Endothelial cell of umbilical vein (primary cell): ENCODE measurements at regions not wholly inside any gene's neighbourhood (a gene's known extent, or its start where the extent isn't known, plus 50 kb on each side); places are given as distances from the start of the nearest gene placed in this dataset.

Experiments used
- EZH2 ChIP-seq: IDR thresholded peaks from 2 replicates; pipeline ENCODE4 v1.6.1; 2012; ENCODE audit warnings: borderline replicate concordance, low read depth, mild to moderate bottlenecking, moderate library complexity, low read length, inconsistent platforms; ENCODE audit not compliant: severe bottlenecking
- FOS ChIP-seq: IDR thresholded peaks from 2 replicates; pipeline ENCODE4 v1.6.1; 2011; ENCODE audit warnings: mild to moderate bottlenecking, low read length, moderate library complexity, borderline replicate concordance; ENCODE audit not compliant: insufficient read depth
- GATA2 ChIP-seq: IDR thresholded peaks from 2 replicates; pipeline ENCODE4 v1.7.0; 2011; ENCODE audit warnings: low read depth, mild to moderate bottlenecking, moderate library complexity, mixed read lengths, low read length; ENCODE audit not compliant: insufficient read length, insufficient read depth
- JUN ChIP-seq: IDR thresholded peaks from 2 replicates; pipeline ENCODE4 v1.6.1; 2011; ENCODE audit warnings: borderline replicate concordance, low read depth; ENCODE audit not compliant: insufficient read length, insufficient read depth
- POLR2A ChIP-seq: IDR thresholded peaks from 2 replicates; pipeline ENCODE4 v1.6.1; 2012; ENCODE audit warnings: low read depth, mild to moderate bottlenecking, control low read depth, low read length
- POLR2AphosphoS5 ChIP-seq: IDR thresholded peaks from 2 replicates; pipeline ENCODE4 v1.6.1; 2012; ENCODE audit warnings: low read depth, mild to moderate bottlenecking, control low read depth, low read length, moderate library complexity; ENCODE audit not compliant: insufficient read depth
- TF ChIP-seq, protein P1 (sequence below), 2 donors: IDR thresholded peaks; 1 replicate in 1 of 2; 2 replicates in 1 of 2; pipeline ENCODE4 v1.5.1; 2011; ENCODE audit warnings: low read length in 2 of 2, mild to moderate bottlenecking in 2 of 2, moderate library complexity in 2 of 2, control low read depth in 1 of 2, inconsistent platforms in 1 of 2, low read depth in 1 of 2; ENCODE audit not compliant: insufficient read depth in 1 of 2; ENCODE audit errors: extremely low read depth in 1 of 2
- TF ChIP-seq, protein P2 (sequence below): IDR thresholded peaks from 2 replicates; pipeline ENCODE4 v1.6.1; 2011; ENCODE audit not compliant: insufficient read depth, insufficient read length

DNA sequence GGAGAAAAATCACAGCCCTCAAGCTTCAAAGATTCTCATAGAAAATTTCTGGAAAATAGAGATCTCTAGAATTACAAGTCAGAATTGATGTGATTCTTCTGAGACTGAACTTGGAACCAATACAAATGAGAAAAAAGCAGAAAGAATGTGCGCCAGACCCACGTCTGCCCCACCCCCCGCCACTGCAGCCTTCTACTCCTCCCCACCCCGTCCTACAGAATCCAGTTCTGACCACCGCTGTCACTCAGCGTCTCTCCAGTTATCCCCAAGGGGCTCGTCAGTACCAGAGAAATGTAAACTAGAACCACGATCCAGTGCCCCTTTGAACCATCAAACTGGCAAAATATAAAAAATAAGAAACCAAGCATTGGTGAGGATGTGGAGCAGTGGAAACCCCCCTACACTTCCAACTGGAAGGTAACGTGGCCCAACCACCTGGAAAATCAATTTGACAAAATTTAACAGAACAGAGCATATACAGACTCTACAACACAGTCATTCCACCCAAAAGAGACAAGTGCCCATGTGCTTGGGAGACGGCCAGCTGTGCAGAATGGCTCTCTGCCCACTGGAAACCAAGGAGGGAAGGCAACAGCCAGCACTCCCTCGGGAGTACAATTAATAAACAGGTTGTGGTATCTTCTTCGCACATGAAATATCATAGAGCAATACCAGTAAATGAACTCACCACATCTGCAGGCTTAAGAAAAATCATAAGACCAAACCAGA, 397.9 kb downstream of the TNS3 start:
- TF ChIP-seq EZH2 (no peak), POLR2A (no peak), POLR2AphosphoS5 (no peak), JUN (no peak), GATA2 (no peak), FOS (no peak)
- TF ChIP-seq, protein P1, sequence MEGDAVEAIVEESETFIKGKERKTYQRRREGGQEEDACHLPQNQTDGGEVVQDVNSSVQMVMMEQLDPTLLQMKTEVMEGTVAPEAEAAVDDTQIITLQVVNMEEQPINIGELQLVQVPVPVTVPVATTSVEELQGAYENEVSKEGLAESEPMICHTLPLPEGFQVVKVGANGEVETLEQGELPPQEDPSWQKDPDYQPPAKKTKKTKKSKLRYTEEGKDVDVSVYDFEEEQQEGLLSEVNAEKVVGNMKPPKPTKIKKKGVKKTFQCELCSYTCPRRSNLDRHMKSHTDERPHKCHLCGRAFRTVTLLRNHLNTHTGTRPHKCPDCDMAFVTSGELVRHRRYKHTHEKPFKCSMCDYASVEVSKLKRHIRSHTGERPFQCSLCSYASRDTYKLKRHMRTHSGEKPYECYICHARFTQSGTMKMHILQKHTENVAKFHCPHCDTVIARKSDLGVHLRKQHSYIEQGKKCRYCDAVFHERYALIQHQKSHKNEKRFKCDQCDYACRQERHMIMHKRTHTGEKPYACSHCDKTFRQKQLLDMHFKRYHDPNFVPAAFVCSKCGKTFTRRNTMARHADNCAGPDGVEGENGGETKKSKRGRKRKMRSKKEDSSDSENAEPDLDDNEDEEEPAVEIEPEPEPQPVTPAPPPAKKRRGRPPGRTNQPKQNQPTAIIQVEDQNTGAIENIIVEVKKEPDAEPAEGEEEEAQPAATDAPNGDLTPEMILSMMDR (IDR thresholded peaks at IDR 0.05; ENCODE audit: extremely low read depth in 1 of 2, insufficient read depth in 1 of 2, low read depth in 1 of 2, low read length in 2 of 2) = no peak
- TF ChIP-seq, protein P2, sequence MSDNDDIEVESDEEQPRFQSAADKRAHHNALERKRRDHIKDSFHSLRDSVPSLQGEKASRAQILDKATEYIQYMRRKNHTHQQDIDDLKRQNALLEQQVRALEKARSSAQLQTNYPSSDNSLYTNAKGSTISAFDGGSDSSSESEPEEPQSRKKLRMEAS = no peak
